ENCODE measurements at regions not wholly inside any gene's neighbourhood (a gene's known extent, or its start where the extent isn't known, plus 50 kb on each side); places are given as distances from the start of the nearest gene placed in this dataset.
A peak's percentile ranks its signal among the peaks of the same experiment; 100 is the strongest.
"Not testable (repeated sequence)": the region's sequence is repeated elsewhere in the genome, so short reads cannot be mapped to it uniquely, and the experiment has no call there.

DNA sequence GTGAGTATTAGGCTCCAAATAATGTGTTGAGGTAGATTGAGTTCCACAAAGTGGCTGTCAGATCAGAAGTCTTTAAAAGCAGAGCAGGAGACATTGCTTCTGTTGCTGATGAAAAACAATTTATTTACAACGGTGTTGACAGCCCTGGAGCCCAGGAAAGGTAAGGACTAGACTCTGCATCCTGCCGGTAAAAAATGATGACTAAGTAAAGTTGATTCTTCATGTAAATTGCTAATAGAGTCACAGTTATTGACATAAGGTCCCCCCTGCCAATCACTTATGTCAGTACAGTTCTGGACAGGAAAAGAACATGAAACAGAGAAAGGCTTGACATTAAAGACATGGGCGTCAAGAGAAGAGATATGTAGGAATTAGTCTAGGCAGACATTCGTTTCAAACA lies 552.5 kb downstream of the HTR1A start:
- no peak for TF ChIP-seq POLR2A (IDR thresholded peaks at IDR 0.05; ENCODE audit: low read depth, low read length)
- DNase-seq (ENCODE audit: insufficient read length, low spot score) (no peak), FAIRE-seq (no peak)

GRCh38 chr5:63408984-63409383 lies 553.3 kb downstream of the HTR1A start:
- TF ChIP-seq POLR2A (IDR thresholded peaks at IDR 0.05; ENCODE audit: low read depth, low read length) = no peak
- no peak for FAIRE-seq
- no peak for DNase-seq (ENCODE audit: insufficient read length, low spot score)

GRCh38 chr5:63401436-63402046 lies 560.7 kb downstream of the HTR1A start:
- DNase-seq (ENCODE audit: insufficient read length, low spot score) (peak; percentile 2), FAIRE-seq (peak; percentile 48)
- TF ChIP-seq POLR2A (IDR thresholded peaks at IDR 0.05; ENCODE audit: low read depth, low read length) = no peak

- no peak for DNase-seq (ENCODE audit: insufficient read length, low spot score)
- no peak for FAIRE-seq
- no peak for TF ChIP-seq POLR2A (IDR thresholded peaks at IDR 0.05; ENCODE audit: low read depth, low read length)
Observed at GRCh38 chr5:63400079-63400478, 562.2 kb downstream of the HTR1A start.

- no peak for TF ChIP-seq POLR2A (IDR thresholded peaks at IDR 0.05; ENCODE audit: low read depth, low read length)
- FAIRE-seq = no peak
- no peak for DNase-seq (ENCODE audit: insufficient read length, low spot score)
Observed at GRCh38 chr5:63398346-63398745, 563.9 kb downstream of the HTR1A start.

GRCh38 chr5:63388188-63388587 lies 574.1 kb downstream of the HTR1A start:
- not testable (repeated sequence) for DNase-seq (ENCODE audit: insufficient read length, low spot score)

DNA sequence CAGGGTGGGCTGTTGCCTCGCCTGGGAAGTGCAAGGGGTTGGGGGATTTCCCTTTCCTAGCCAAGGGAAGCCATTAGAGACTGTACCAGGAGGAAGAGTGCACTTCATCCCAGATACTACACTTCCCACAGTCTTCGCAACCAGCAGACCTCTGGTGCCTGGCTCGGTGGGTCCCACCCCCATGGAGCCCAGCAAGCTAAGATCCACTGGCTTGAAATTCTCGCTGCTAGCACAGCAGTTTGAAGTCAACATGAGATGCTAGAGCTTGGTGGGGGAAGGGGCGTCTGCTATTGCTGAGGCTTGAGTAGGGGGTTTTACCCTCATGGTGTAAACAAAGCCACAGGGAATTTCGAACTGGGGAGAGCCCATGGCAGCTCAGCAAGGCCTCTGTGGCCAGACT lies 586.4 kb downstream of the HTR1A start:
- no peak for FAIRE-seq
- TF ChIP-seq POLR2A (IDR thresholded peaks at IDR 0.05; ENCODE audit: low read depth, low read length) = no peak
- DNase-seq (ENCODE audit: insufficient read length, low spot score) = no peak

More at GRCh38 chr5:63388188-63388587, 574.1 kb downstream of the HTR1A start:
- not testable (repeated sequence) for FAIRE-seq

DNA sequence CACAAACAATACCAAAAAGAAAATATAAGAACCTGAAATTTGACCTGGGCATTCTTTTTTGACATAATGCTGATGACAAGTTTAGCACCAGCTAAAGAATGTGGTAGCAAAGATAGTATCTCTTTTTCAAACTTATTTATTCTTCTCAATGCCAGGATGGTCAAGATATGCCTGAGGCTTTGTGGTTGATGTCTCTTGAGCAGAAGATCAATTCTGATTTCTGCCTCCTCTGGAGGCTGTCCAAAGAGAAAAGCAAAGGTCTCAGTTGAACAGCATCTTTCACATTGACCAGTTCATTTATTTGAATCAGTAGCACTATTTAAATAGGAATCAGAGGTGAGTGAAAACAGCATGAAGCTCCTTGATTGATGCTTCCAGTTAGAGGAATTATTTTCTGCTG lies 588.2 kb downstream of the HTR1A start:
- DNase-seq (ENCODE audit: insufficient read length, low spot score) (no peak), FAIRE-seq (no peak)
- no peak for TF ChIP-seq POLR2A (IDR thresholded peaks at IDR 0.05; ENCODE audit: low read depth, low read length)

DNA sequence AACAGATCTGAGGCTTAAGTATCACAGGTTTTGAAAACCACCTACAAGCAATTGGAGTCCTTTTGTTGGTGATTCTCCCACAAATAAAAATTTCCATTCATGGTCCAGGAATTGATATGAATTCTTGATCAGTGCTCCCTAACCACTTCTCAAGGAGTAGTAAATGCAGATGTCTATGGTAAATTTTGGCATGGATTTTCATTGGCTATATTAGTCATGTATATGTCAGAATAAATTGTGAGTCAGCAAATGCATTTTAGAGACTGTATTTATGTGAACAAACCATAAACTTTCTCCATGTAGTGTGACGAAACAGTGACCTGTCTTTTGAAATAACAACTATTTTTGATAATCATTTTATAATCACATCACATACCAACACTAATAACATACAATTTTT lies 611.1 kb downstream of the HTR1A start:
- no peak for TF ChIP-seq POLR2A (IDR thresholded peaks at IDR 0.05; ENCODE audit: low read depth, low read length)
- FAIRE-seq (no peak), DNase-seq (ENCODE audit: insufficient read length, low spot score) (no peak)

DNA sequence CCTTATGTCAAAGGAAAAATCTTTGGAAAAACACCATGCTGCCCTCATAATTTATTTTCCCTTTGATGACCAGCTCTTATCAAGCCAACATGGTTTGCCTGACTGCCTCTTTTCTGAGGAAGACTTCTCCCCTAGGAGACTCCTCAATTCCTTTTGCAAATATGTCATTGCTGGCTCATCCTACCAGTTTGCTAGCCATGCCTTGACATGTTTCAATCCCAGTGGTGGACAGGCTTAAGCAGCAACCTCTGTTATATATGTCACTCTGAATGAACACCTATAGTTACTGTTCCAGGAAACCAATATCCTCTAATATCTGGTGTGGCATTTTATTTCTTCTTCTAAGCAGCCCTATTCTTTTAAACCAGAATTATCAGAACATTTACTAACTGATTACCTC lies 615.8 kb downstream of the HTR1A start:
- no peak for TF ChIP-seq POLR2A (IDR thresholded peaks at IDR 0.05; ENCODE audit: low read depth, low read length)
- FAIRE-seq = no peak
- no peak for DNase-seq (ENCODE audit: insufficient read length, low spot score)

- DNase-seq (ENCODE audit: insufficient read length, low spot score) (no peak), FAIRE-seq (no peak)
- no peak for TF ChIP-seq POLR2A (IDR thresholded peaks at IDR 0.05; ENCODE audit: low read depth, low read length)
Observed at GRCh38 chr5:63341442-63341841, 620.8 kb downstream of the HTR1A start.

GRCh38 chr5:63323926-63324325 lies 638.3 kb downstream of the HTR1A start:
- no peak for TF ChIP-seq POLR2A (IDR thresholded peaks at IDR 0.05; ENCODE audit: low read depth, low read length)
- FAIRE-seq = no peak
- DNase-seq (ENCODE audit: insufficient read length, low spot score) = no peak

- FAIRE-seq (no peak), DNase-seq (ENCODE audit: insufficient read length, low spot score) (no peak)
- TF ChIP-seq POLR2A (IDR thresholded peaks at IDR 0.05; ENCODE audit: low read depth, low read length) = no peak
Observed at GRCh38 chr5:63314551-63314950, 647.7 kb downstream of the HTR1A start.

DNA sequence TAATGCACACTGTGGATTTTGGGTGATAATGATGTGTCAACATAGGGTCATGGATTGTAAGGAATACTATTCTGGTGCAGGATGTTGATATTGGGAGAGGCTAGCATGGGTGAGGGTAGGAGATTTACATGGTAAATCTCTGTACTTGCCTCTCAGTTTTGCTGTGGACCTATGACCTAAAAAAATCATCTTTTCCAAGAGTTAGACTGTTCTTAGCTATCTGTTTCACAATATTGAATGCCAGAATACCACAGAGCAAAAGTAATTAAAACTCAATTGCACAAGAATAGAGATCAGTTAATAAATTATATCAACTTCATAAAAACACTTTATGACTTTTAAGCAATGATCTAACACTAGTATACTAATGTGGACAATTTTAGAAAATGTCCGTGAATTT lies 651.6 kb downstream of the HTR1A start:
- FAIRE-seq = no peak

DNA sequence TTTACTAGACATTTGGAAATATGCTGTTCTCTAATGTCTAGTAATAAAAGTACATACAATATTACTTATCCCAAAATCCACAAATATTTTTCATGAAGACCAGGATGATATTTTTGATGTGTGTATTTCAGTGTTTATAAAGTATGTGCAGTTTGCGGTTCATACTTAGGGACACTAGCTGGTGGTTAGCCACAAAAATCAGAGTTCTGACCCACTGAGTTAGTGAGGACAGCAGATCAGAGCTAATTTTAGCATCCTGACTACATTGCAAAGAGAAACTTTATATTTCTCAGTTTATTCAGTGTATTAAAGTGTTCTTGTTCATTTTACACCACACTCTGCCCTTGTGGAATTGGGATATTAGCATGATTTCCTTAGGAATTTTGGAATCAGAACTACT lies 655.3 kb downstream of the HTR1A start:
- DNase-seq (ENCODE audit: insufficient read length, low spot score) (no peak), FAIRE-seq (no peak)
- no peak for TF ChIP-seq POLR2A (IDR thresholded peaks at IDR 0.05; ENCODE audit: low read depth, low read length)

More for the DNA sequence above, 651.6 kb downstream of the HTR1A start:
- TF ChIP-seq POLR2A (IDR thresholded peaks at IDR 0.05; ENCODE audit: low read depth, low read length) = no peak
- no peak for DNase-seq (ENCODE audit: insufficient read length, low spot score)

DNA sequence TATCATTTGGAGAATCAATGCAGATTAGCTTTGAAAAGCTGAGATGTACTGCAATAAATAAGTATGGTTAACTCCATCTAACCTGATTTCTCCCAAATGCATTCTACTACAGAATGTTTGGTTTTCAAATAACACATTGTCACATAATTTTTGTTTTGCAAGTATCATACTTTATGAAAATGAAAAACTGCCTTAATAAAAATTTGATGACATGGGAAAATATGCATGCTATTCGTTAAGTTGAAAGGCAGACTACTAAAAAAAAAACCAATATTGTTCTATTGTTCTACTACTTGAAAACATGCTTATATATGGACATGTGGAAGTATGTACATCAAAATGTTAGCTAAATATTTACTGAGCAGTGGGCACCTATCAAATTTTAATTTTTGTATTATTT lies 668.9 kb downstream of the HTR1A start:
- no peak for TF ChIP-seq POLR2A (IDR thresholded peaks at IDR 0.05; ENCODE audit: low read depth, low read length)
- FAIRE-seq (no peak), DNase-seq (ENCODE audit: insufficient read length, low spot score) (no peak)
